CD14-positive monocyte (primary cell): ENCODE measurements at regions not wholly inside any gene's neighbourhood (a gene's known extent, or its start where the extent isn't known, plus 50 kb on each side); places are given as distances from the start of the nearest gene placed in this dataset.

Experiments used
- DNase-seq, 3 donors: peaks; one replicate each; pipeline ENCODE4 v3.0.0-alpha.2; 2011 to 2022
- H2AFZ ChIP-seq: 2 replicates; pipeline ENCODE4 v1.6.0; 2012; ENCODE audit warnings: mild to moderate bottlenecking, low read depth, low read length, inconsistent platforms; ENCODE audit not compliant: insufficient read depth, poor library complexity, severe bottlenecking
- H3K27ac ChIP-seq, 2 donors: 1 replicate in 1 of 2; 2 replicates in 1 of 2; pipeline ENCODE4 v1.5.1; 2012 to 2013; ENCODE audit warnings: low read length in 2 of 2, control low read depth in 1 of 2, inconsistent platforms in 1 of 2, low read depth in 1 of 2, mild to moderate bottlenecking in 1 of 2
- H3K27me3 ChIP-seq, 2 donors: one replicate each; pipeline versions ENCODE4 v1.6.0 to v1.6.1; 2011 to 2013; ENCODE audit warnings: low read length in 2 of 2; ENCODE audit not compliant: control insufficient read depth in 2 of 2, insufficient read depth in 2 of 2
- H3K36me3 ChIP-seq, 2 donors: replicated peaks in 1 of 2; 1 replicate in 1 of 2; 2 replicates in 1 of 2; pipeline versions ENCODE4 v1.5.1 to v1.6.1; 2012 to 2013; ENCODE audit warnings: low read length in 2 of 2, control low read depth in 1 of 2, inconsistent platforms in 1 of 2, mild to moderate bottlenecking in 1 of 2; ENCODE audit not compliant: insufficient read depth in 2 of 2, control insufficient read depth in 1 of 2
- H3K4me1 ChIP-seq, 2 donors: 1 replicate in 1 of 2; 2 replicates in 1 of 2; pipeline versions ENCODE4 v1.5.1 to v1.6.1; 2012 to 2013; ENCODE audit warnings: low read length in 2 of 2, control low read depth in 1 of 2, inconsistent platforms in 1 of 2, mild to moderate bottlenecking in 1 of 2, moderate library complexity in 1 of 2; ENCODE audit not compliant: insufficient read depth in 2 of 2, control insufficient read depth in 1 of 2
- H3K4me2 ChIP-seq: replicated peaks from 2 replicates; pipeline ENCODE3; 2012; ENCODE audit warnings: low read length, moderate library complexity, mild to moderate bottlenecking; ENCODE audit not compliant: poor library complexity, severe bottlenecking; ENCODE audit errors: extremely low read depth
- H3K4me3 ChIP-seq, 3 experiments: fragments of 200-600 bp in 1 of 3; sonication (generic) in 1 of 3; replicated peaks in 1 of 3; 1 replicate in 2 of 3; 2 replicates in 1 of 3; pipeline ENCODE4 v1.5.1; 2011 to 2013; ENCODE audit warnings: low read length in 3 of 3, mild to moderate bottlenecking in 3 of 3, control low read depth in 2 of 3, low read depth in 2 of 3, inconsistent platforms in 1 of 3, moderate library complexity in 1 of 3
- H3K79me2 ChIP-seq: 2 replicates; pipeline ENCODE4 v1.6.0; 2012; ENCODE audit warnings: mild to moderate bottlenecking, control low read depth, inconsistent platforms, low read length, moderate library complexity; ENCODE audit not compliant: insufficient read depth
- H3K9ac ChIP-seq: 2 replicates; pipeline ENCODE4 v1.6.0; 2017; ENCODE audit warnings: low read length, mild to moderate bottlenecking; ENCODE audit not compliant: insufficient read depth, poor library complexity, severe bottlenecking
- H3K9me3 ChIP-seq, 2 donors: replicated peaks in 1 of 2; 1 replicate in 1 of 2; 2 replicates in 1 of 2; pipeline versions ENCODE4 v1.5.1 to v1.6.1; 2012 to 2013; ENCODE audit warnings: low read length in 2 of 2, control low read depth in 1 of 2; ENCODE audit not compliant: control insufficient read depth in 1 of 2, insufficient read depth in 1 of 2
- H4K20me1 ChIP-seq: 2 replicates; pipeline ENCODE4 v1.6.0; 2012; ENCODE audit warnings: mild to moderate bottlenecking, low read length, control low read depth, moderate library complexity; ENCODE audit not compliant: insufficient read depth
- H3K27ac Mint-ChIP-seq, 7 donors: one replicate each; pipeline ENCODE4 v1.8.0; 2020; ENCODE audit warnings: mild to moderate bottlenecking in 7 of 7, mixed read lengths in 7 of 7, moderate library complexity in 6 of 7, inconsistent platforms in 2 of 7
- H3K27me3 Mint-ChIP-seq, 3 donors: one replicate each; pipeline ENCODE4 v1.8.0; 2021 to 2022; ENCODE audit warnings: low read depth in 3 of 3, mild to moderate bottlenecking in 3 of 3, mixed read lengths in 3 of 3, moderate library complexity in 3 of 3, inconsistent platforms in 1 of 3
- H3K36me3 Mint-ChIP-seq, 2 donors: one replicate each; pipeline ENCODE4 v1.8.0; 2020; ENCODE audit warnings: mixed read lengths in 2 of 2, inconsistent platforms in 1 of 2, mild to moderate bottlenecking in 1 of 2
- H3K4me1 Mint-ChIP-seq: one replicate; pipeline ENCODE4 v1.8.0; 2020; ENCODE audit warnings: mild to moderate bottlenecking, mixed read lengths
- H3K4me3 Mint-ChIP-seq, 2 donors: one replicate each; pipeline ENCODE4 v1.8.0; 2020; ENCODE audit warnings: mild to moderate bottlenecking in 2 of 2, mixed read lengths in 2 of 2, moderate library complexity in 1 of 2
- H3K9me3 Mint-ChIP-seq, 7 donors: one replicate each; pipeline ENCODE4 v1.8.0; 2020 to 2022; ENCODE audit warnings: mixed read lengths in 7 of 7, mild to moderate bottlenecking in 6 of 7, moderate library complexity in 6 of 7, inconsistent platforms in 2 of 7
- WGBS: methylation state at CpG from one replicate; pipeline ENCODE4 v1.1.5; 2013; ENCODE audit warnings: missing lambda C conversion rate; ENCODE audit not compliant: insufficient coverage; 5-methylcytosine and 5-hydroxymethylcytosine counted together
- intact Hi-C, 2 donors: fragments of 100-400 bp; cut with micrococcal nuclease; formaldehyde crosslinking; loops; one replicate each; pipeline versions ENCODE4 v1.15.0 to v1.15.1; 2023
- TF ChIP-seq, protein P1 (sequence below): fragments of 200-600 bp; IDR thresholded peaks from one replicate; pipeline ENCODE4 v1.8.0; 2022; ENCODE audit warnings: antibody characterized with exemption, mild to moderate bottlenecking

- Histone ChIP-seq H3K4me2 (no peak overlapping the region), H3K79me2 (no peaks in the 10 kb centered on the region), H3K27ac (no peak overlapping the region), H3K27me3 (no peaks in the 10 kb centered on the region), H3K36me3 (no peaks in the 10 kb centered on the region), H3K9ac (no peak overlapping the region), H3K4me1 (no peaks in the 10 kb centered on the region), H3K9me3 (peaks cover 0 to 16% of the 10 kb centered on the region in 2 donors), H2AFZ (no peak overlapping the region), H4K20me1 (no peaks in the 10 kb centered on the region), H3K4me3 (no peak overlapping the region)
- no peak for DNase-seq
- TF ChIP-seq, protein P1, sequence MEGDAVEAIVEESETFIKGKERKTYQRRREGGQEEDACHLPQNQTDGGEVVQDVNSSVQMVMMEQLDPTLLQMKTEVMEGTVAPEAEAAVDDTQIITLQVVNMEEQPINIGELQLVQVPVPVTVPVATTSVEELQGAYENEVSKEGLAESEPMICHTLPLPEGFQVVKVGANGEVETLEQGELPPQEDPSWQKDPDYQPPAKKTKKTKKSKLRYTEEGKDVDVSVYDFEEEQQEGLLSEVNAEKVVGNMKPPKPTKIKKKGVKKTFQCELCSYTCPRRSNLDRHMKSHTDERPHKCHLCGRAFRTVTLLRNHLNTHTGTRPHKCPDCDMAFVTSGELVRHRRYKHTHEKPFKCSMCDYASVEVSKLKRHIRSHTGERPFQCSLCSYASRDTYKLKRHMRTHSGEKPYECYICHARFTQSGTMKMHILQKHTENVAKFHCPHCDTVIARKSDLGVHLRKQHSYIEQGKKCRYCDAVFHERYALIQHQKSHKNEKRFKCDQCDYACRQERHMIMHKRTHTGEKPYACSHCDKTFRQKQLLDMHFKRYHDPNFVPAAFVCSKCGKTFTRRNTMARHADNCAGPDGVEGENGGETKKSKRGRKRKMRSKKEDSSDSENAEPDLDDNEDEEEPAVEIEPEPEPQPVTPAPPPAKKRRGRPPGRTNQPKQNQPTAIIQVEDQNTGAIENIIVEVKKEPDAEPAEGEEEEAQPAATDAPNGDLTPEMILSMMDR: no peak
- H3K4me1 Mint-ChIP-seq: no peaks in the 10 kb centered on the region
- no peak overlapping the region for H3K27ac Mint-ChIP-seq
- WGBS: no CpG with 5 or more reads among the region's 4 CpGs
- no peaks in the 10 kb centered on the region for H3K27me3 Mint-ChIP-seq
- no peak overlapping the region for H3K4me3 Mint-ChIP-seq
- intact Hi-C loops: no loop called here
- peaks cover 0 to 3% of the 10 kb centered on the region in 2 donors for H3K36me3 Mint-ChIP-seq
- H3K9me3 Mint-ChIP-seq: peaks cover 3 to 13% (median 10%) of the 10 kb centered on the region in 7 donors
Observed at GRCh38 chr1:222897527-222898190, 82.8 kb downstream of the DISP1 start.

GRCh38 chr1:222898191-222898527, 83.3 kb downstream of the DISP1 start:
- 80% methylated on average over 1 of the region's 1 CpG for WGBS
- Histone ChIP-seq H3K79me2 (no peaks in the 10 kb centered on the region), H3K27me3 (no peaks in the 10 kb centered on the region), H3K36me3 (no peaks in the 10 kb centered on the region), H2AFZ (no peak overlapping the region), H4K20me1 (no peaks in the 10 kb centered on the region), H3K27ac (no peak overlapping the region), H3K4me1 (no peaks in the 10 kb centered on the region), H3K4me3 (no peak overlapping the region), H3K9ac (no peak overlapping the region), H3K4me2 (no peak overlapping the region), H3K9me3 (peaks cover 0 to 15% of the 10 kb centered on the region in 2 donors)
- DNase-seq: no peak
- TF ChIP-seq, protein P1: no peak
- H3K4me3 Mint-ChIP-seq: no peak overlapping the region
- no peaks in the 10 kb centered on the region for H3K4me1 Mint-ChIP-seq
- peaks cover 2 to 12% (median 9%) of the 10 kb centered on the region in 7 donors for H3K9me3 Mint-ChIP-seq
- peaks cover 0 to 3% of the 10 kb centered on the region in 2 donors for H3K36me3 Mint-ChIP-seq
- no peaks in the 10 kb centered on the region for H3K27me3 Mint-ChIP-seq
- no peak overlapping the region for H3K27ac Mint-ChIP-seq
- intact Hi-C loops: no loop called here
